HT-29 (cell line): ENCODE measurements at regions not wholly inside any gene's neighbourhood (a gene's known extent, or its start where the extent isn't known, plus 50 kb on each side); places are given as distances from the start of the nearest gene placed in this dataset.
"Not testable (repeated sequence)": the region's sequence is repeated elsewhere in the genome, so short reads cannot be mapped to it uniquely, and the experiment has no call there.

Experiments used
- DNase-seq: peaks from one replicate; pipeline ENCODE4 v3.0.0-alpha.2; 2015; ENCODE audit warnings: low spot score

GRCh38 chr1:177891809-177892208 is 78.0 kb downstream of the SEC16B start:
- no peak for DNase-seq

DNA sequence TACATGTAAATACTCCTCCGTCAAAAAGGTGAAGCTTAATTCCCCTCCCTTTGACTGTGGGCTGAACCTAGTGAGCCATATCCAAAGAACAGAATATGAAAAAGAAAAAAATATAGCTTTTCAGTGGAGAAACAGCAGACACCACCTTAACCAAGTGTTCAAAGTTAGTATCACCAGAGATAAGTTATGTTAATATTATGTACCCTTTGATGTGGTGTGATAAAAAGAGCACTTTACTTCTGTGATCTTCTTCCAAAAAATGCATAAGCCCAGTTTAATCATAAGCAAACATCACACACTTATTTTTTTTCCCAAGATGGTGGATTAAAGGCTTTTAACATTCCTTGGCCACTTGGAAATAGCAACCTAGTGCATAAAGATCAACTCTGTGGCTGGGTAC is 79.4 kb downstream of the SEC16B start:
- no peak for DNase-seq

GRCh38 chr1:177884479-177885021 is 85.3 kb downstream of the SEC16B start:
- DNase-seq = no peak

DNA sequence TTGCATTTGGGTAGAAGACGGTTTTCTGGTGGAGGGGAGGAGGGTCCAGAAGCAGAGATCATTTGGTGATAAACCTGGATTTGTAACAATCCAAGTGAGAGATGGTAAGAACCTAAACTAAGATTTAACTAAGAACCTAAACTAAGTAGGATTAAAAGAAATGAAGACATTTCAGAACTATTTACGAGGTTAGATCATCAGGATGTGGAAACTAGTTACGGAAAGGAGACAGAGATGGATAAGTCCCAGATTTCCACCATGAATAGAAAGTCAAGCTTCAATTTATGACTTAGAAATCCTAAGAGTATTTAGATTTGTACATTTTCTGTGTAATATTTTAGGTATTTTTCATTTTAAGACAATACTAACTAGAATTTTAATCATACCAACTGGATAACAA is 86.3 kb downstream of the SEC16B start:
- no peak for DNase-seq

DNA sequence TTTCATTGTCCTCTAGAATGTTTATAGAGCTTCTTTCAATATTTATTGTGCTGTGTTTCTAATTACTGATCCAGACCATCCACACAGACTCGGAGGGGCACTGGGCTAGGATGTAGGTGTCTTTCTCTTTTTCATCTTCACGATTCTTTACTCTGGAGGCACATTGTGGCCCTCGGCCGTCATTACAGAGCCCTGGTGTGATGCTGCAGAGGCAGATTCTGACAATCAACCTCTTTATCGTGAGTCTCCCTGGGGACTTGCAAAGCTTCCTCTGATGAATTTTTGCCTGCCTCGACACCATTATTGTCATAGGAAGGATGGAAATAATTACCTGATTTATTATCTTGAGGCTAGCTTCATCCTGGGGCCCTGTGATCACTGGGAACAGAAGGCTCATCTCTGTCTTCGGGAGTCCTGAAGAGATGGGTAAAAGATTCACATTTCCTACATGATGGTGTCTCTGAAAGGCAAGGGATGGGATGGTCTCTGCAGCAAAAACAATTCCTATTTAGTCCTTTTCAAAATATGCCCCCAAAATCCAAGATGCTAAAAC is 89.4 kb downstream of the SEC16B start:
- no peak for DNase-seq

DNA sequence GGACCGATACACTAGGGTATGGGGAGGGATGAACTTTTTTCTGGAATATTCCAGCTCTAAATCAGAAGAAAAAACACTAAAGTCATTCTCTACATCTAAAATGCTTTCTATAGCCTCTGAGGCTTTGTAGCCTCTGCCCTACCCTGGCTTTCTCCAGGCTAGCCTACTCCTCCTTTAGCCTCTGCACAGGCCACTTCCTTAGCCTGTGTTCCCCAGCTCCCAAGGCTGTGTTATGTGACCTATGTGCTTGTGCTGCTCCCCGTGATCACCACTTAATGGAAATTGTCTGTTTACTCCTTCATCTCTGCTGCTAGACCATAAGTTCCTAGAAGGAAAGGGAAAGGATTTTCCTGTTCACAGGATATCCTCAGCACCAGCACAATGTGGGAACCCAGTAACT is 92.8 kb downstream of the SEC16B start:
- DNase-seq = no peak

GRCh38 chr1:177873238-177873637 is 96.6 kb downstream of the SEC16B start:
- DNase-seq = no peak

- no peak for DNase-seq
Measured at GRCh38 chr1:177872308-177872900, 97.5 kb downstream of the SEC16B start.

- DNase-seq = no peak
Measured at GRCh38 chr1:177871613-177872307, 98.1 kb downstream of the SEC16B start.

GRCh38 chr1:177869586-177869985 is 100.3 kb downstream of the SEC16B start:
- no peak for DNase-seq

GRCh38 chr1:177869011-177869410 is 100.8 kb downstream of the SEC16B start:
- not testable (repeated sequence) for DNase-seq

DNA sequence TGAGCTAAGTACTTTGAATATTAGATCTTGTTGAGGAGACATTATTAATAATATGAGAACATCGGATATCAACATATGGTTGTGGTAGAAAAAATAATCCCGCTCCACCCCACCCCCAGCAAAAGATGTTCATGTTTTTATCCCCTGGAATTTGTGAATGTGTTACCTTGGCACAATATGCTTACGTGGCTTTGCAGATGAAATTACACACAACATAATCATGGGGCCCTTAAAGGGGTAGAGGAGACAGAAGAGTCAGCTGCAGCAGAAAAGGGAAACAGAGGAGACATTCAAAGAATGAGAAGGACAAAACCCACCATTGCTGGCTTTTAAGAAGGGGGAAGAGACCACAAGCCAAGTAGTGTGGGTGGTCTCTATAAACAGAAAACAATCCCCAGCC is 104.1 kb downstream of the SEC16B start:
- DNase-seq = no peak

DNA sequence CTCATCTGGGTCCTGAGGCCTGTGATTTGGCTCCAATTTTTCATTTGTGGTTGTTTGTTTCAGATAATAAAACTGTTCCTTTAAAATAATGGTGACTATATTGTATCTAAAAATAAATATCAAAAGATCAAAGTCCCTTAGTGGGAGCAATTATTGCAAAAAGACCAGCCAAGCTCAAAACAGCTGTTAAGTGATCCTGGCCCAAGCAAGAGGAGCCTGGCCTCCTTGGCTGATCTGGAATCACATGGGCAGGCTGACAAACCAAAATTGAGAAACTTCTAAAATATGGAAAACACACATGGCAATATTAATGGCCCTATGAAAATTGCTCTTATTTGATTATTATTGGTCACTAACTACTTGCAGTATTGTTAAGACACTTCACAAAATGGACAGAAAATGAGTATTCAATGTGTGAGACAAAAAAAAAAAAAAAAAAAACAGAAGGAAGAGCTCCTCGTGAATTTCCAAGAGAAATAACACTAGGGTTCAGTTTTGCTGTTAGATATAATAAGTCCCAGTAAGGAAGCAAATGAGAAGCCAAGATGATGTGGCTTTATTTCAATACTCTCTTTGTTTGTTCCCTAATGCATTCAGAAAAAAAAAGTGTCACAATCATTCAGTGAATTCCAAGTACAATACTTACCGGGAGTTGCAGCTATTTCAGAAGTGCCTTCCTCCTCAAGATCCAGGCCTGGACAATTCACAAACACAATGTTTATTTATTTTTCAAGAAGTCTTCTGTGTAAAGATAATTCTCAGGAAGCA is 105.1 kb downstream of the SEC16B start:
- DNase-seq = no peak

GRCh38 chr1:177863796-177864195 is 106.1 kb downstream of the SEC16B start:
- no peak for DNase-seq

DNA sequence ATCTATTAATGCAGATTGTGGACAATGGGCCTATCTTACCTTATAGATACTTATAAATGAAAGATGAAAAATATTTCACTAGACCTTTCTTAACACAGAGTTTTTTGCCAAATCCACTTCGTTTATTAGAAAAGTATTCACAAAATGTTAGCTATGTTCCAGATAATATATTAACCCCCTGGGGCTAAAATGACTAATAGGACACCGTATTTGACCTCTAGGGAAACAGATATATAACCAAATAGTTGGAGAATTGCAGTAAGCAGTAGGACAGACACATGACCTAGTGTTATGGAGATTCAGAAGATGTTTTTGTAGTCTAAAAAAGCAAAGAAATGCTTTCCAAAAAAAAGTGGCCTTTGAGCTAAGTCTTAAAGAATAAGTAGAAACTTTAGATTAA is 106.9 kb downstream of the SEC16B start:
- no peak for DNase-seq

- DNase-seq = no peak
Measured at GRCh38 chr1:177859572-177859971, 110.3 kb downstream of the SEC16B start.

- no peak for DNase-seq
Measured at GRCh38 chr1:177858332-177858821, 111.5 kb downstream of the SEC16B start.

- no peak for DNase-seq
Measured at GRCh38 chr1:177857285-177857684, 112.6 kb downstream of the SEC16B start.

DNA sequence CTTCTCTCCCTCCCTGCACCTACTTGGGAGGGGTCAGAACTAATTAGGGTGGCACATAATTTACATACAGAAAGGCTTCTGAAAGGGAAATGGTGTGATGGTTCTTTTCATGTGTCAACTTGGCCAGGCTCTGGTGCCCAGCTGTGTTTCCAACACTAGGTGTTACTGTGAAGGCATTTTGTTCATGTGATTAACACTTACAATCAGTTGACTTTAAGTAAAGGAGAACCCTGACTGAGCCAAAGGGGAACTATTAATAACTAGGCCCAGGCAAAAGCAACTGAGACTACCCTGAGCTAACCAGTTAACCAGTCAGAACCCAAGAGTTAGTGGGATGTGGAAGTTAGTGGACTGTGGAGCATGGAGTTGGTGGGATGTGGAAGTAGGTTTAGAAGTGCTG is 114.9 kb downstream of the SEC16B start:
- DNase-seq = no peak

DNA sequence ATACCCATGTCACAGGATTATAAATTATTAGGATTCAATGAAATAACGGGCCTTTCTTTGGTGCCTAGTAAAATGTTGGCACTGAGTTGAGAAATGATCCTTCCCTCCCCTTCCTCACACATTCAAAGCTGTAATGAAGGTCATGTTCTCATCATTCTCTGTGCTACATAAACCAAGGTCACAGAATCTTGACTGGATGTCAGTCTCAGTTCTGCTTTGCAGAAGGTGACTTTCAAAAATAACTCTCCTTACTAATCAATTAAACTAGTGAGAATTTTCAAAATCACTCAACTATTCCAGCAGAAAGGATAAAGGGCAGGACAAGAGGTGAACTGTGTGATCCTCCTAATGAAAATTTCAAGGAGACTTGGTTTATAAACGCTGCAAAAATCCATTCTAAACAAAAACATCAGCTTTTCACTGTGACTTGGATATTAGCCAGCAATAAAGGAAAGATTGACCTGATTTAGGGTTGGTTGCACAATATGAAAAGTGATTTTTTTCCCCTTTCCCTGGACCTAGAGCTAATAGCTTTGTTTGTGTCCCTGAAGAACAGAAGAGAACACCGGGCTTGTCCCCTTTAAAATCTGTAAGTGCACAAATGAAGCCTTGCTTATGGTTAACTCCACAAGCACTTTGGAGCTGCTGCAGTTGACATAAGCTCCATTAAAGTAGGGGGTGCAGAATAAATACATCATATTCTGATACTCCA is 120.1 kb downstream of the SEC16B start:
- DNase-seq = no peak

- no peak for DNase-seq
Measured at GRCh38 chr1:177849130-177849529, 120.7 kb downstream of the SEC16B start.
